IMR-90 (cell line): ENCODE measurements at regions not wholly inside any gene's neighbourhood (a gene's known extent, or its start where the extent isn't known, plus 50 kb on each side); places are given as distances from the start of the nearest gene placed in this dataset.

Source experiments
- ATAC-seq: fragments of 200-7000 bp; cut with Tn5 transposase; 2 replicates; pipeline ENCODE4 v1.9.1; 2020; ENCODE audit warnings: low read depth, mild to moderate bottlenecking, moderate library complexity
- BruUV-seq: library from RNA; stranded (reverse); fragments of 400-500 nt; replicated peaks from 2 replicates; lab custom pipeline; 2021; lab: Mats Ljungman, UMichigan
- CTCF ChIA-PET: fragments of 300-600 bp; formaldehyde crosslinking; extraction: SDS; loops from one replicate; lab custom pipeline; 2021; ENCODE audit warnings: antibody characterized with exemption; lab: Yijun Ruan, JAX
- POLR2A ChIA-PET: fragments of 300-600 bp; sonication (Branson Sonifier 250); formaldehyde crosslinking; loops from one replicate; lab custom pipeline; 2022; ENCODE audit warnings: antibody characterized with exemption; ENCODE audit not compliant: unreplicated experiment; lab: Charles Lee
- DNase-seq: peaks from one replicate; pipeline ENCODE4 v3.0.0; 2013
- H2AFZ ChIP-seq: replicated peaks from 2 replicates; pipeline ENCODE3; 2013; ENCODE audit warnings: low read length, mild to moderate bottlenecking; ENCODE audit not compliant: poor library complexity
- H2AK5ac ChIP-seq: 2 replicates; pipeline ENCODE4 v1.6.1; 2013; ENCODE audit warnings: low read depth, low read length, inconsistent platforms
- H2AK9ac ChIP-seq: replicated peaks from 2 replicates; pipeline ENCODE3; 2013; ENCODE audit warnings: mild to moderate bottlenecking, low read depth, low read length, moderate library complexity; ENCODE audit not compliant: poor library complexity
- H2BK120ac ChIP-seq: 2 replicates; pipeline ENCODE4 v1.6.1; 2013; ENCODE audit warnings: low read depth, low read length, inconsistent platforms
- H2BK15ac ChIP-seq: 3 replicates; pipeline ENCODE4 v1.6.1; 2013; ENCODE audit warnings: low read depth, low read length, inconsistent platforms
- H2BK20ac ChIP-seq: 2 replicates; pipeline ENCODE4 v1.6.1; 2013; ENCODE audit warnings: low read depth, mild to moderate bottlenecking, inconsistent platforms, low read length, moderate library complexity
- H2BK5ac ChIP-seq: 2 replicates; pipeline ENCODE4 v1.6.1; 2013; ENCODE audit warnings: mild to moderate bottlenecking, low read depth, low read length, inconsistent platforms; ENCODE audit not compliant: poor library complexity, severe bottlenecking
- H3K14ac ChIP-seq: replicated peaks from 2 replicates; pipeline ENCODE4 v1.6.1; 2013; ENCODE audit warnings: low read depth, low read length, inconsistent platforms
- H3K18ac ChIP-seq: 2 replicates; pipeline ENCODE4 v1.6.1; 2013; ENCODE audit warnings: low read depth, low read length, control low read depth
- H3K23ac ChIP-seq: 2 replicates; pipeline ENCODE4 v1.6.1; 2013; ENCODE audit warnings: low read depth, low read length, inconsistent platforms
- H3K27ac ChIP-seq: 2 replicates; pipeline ENCODE4 v1.5.1; 2013; ENCODE audit warnings: mild to moderate bottlenecking, control low read depth, low read length; ENCODE audit not compliant: insufficient read depth
- H3K27me3 ChIP-seq: 2 replicates; pipeline ENCODE4 v1.6.1; 2013; ENCODE audit warnings: low read length; ENCODE audit not compliant: control insufficient read depth, insufficient read depth
- H3K36me3 ChIP-seq: 2 replicates; pipeline ENCODE4 v1.6.1; 2013; ENCODE audit warnings: low read length, mixed read lengths; ENCODE audit not compliant: control insufficient read depth, insufficient read depth
- H3K4ac ChIP-seq: 2 replicates; pipeline ENCODE4 v1.6.1; 2013; ENCODE audit warnings: low read depth, low read length, inconsistent platforms
- H3K4me1 ChIP-seq: 2 replicates; pipeline ENCODE4 v1.6.1; 2013; ENCODE audit warnings: low read length, mixed read lengths; ENCODE audit not compliant: control insufficient read depth, insufficient read depth
- H3K4me2 ChIP-seq: 2 replicates; pipeline ENCODE4 v1.6.1; 2013; ENCODE audit warnings: low read depth, mild to moderate bottlenecking, control low read depth, low read length, moderate library complexity
- H3K4me3 ChIP-seq: 2 replicates; pipeline ENCODE4 v1.5.1; 2013; ENCODE audit warnings: low read depth, mild to moderate bottlenecking, control low read depth, low read length, moderate library complexity; ENCODE audit not compliant: insufficient read depth
- H3K56ac ChIP-seq: 2 replicates; pipeline ENCODE4 v1.6.1; 2013; ENCODE audit warnings: low read length, inconsistent platforms; ENCODE audit not compliant: insufficient read depth; ENCODE audit errors: extremely low read depth
- H3K79me1 ChIP-seq, 2 experiments: 2 replicates each; pipeline ENCODE4 v1.6.1; 2013; ENCODE audit warnings: low read length in 2 of 2, inconsistent platforms in 1 of 2, low read depth in 1 of 2
- H3K9ac ChIP-seq: 2 replicates; pipeline ENCODE4 v1.6.1; 2013; ENCODE audit warnings: low read depth, low read length, control low read depth
- H3K9me1 ChIP-seq: 2 replicates; pipeline ENCODE4 v1.6.1; 2013; ENCODE audit warnings: low read length, inconsistent platforms; ENCODE audit not compliant: insufficient read depth
- H3K9me3 ChIP-seq: 2 replicates; pipeline ENCODE4 v1.6.1; 2013; ENCODE audit warnings: low read length; ENCODE audit not compliant: control insufficient read depth, insufficient read depth
- H4K20me1 ChIP-seq: 2 replicates; pipeline ENCODE4 v1.6.1; 2013; ENCODE audit warnings: low read length, inconsistent platforms; ENCODE audit not compliant: insufficient read depth
- H4K5ac ChIP-seq: 2 replicates; pipeline ENCODE4 v1.6.1; 2013; ENCODE audit warnings: mild to moderate bottlenecking, low read depth, low read length, control low read depth
- H4K8ac ChIP-seq, 2 experiments: 2 replicates each; pipeline ENCODE4 v1.6.1; 2013; ENCODE audit warnings: low read depth in 2 of 2, low read length in 2 of 2, control low read depth in 1 of 2, inconsistent platforms in 1 of 2
- H4K91ac ChIP-seq: 2 replicates; pipeline ENCODE4 v1.6.1; 2013; ENCODE audit warnings: low read depth, low read length, inconsistent platforms; ENCODE audit not compliant: insufficient read depth
- MAZ ChIP-seq: IDR thresholded peaks from 2 replicates; pipeline ENCODE4 v1.6.1; 2012; ENCODE audit warnings: low read depth, mild to moderate bottlenecking, low read length, improper control_type of control experiment, moderate library complexity, borderline replicate concordance
- RAD21 ChIP-seq: IDR thresholded peaks from 2 replicates; pipeline ENCODE4 v1.6.1; 2012; ENCODE audit warnings: low read length, improper control_type of control experiment
- dilution Hi-C: fragments of 300-500 bp; cut with HindIII; formaldehyde crosslinking; loops from one replicate; pipeline ENCODE4 v1.14.3; 2018; ENCODE audit warnings: low sequenced_read_pairs; ENCODE audit not compliant: unreplicated experiment
- in situ Hi-C: fragments of 300-500 bp; cut with MboI; formaldehyde crosslinking; loops from 3 replicates; pipeline ENCODE4 v1.14.3; 2019; ENCODE audit warnings: low sequenced_read_pairs, inconsistent platforms, mixed read lengths
- intact Hi-C: fragments of 100-400 bp; cut with micrococcal nuclease; formaldehyde crosslinking; loops from 2 replicates; pipeline ENCODE4 v1.10.0; 2022

GRCh38 chr4:17315459-17315858, 196.4 kb downstream of the QDPR start:
- TF ChIP-seq RAD21: peak; percentile 8; the same call in 1 of the 2 replicates
- no peak for TF ChIP-seq MAZ
- no peak overlapping the region for H3K23ac ChIP-seq

More at GRCh38 chr4:17315459-17315858, 196.4 kb downstream of the QDPR start:
- no peak overlapping the region for H2AK9ac ChIP-seq
- in situ Hi-C loops (loop anchor here (25.0 kb wide), 1 partner anchor 403 kb away; no protein-coding TSS in a partner anchor), dilution Hi-C loops (no loop called here), intact Hi-C loops (no loop called here)
- peaks cover 6% of the 10 kb centered on the region for H3K9me3 ChIP-seq
- peak overlapping the region; percentile 98 for H2BK120ac ChIP-seq
- H3K18ac ChIP-seq: no peak overlapping the region
- BruUV-seq: no TSS peak
- ChIA-PET POLR2A (no interaction called here), CTCF (no interaction called here)
- peak overlapping the region; percentile 85; the same call in 2 of the 3 replicates for H2BK15ac ChIP-seq
- no peak overlapping the region for H2AFZ ChIP-seq
- H2AK5ac ChIP-seq: peak overlapping the region; percentile 74; the same call in 1 of the 2 replicates
- no peak overlapping the region for H4K5ac ChIP-seq
- H3K4me2 ChIP-seq: no peak overlapping the region
- no peak for ATAC-seq
- peak overlapping the region in 1 of 2 experiments; percentile 95; a peak in 1 of 4 replicates for H4K8ac ChIP-seq
- peak overlapping the region; percentile 42 for H2BK5ac ChIP-seq
- H3K9ac ChIP-seq: no peak overlapping the region
- no peaks in the 10 kb centered on the region for H3K36me3 ChIP-seq
- no peak for DNase-seq
- H3K4me1 ChIP-seq: peaks cover 6% of the 10 kb centered on the region
- H3K14ac ChIP-seq: peak overlapping the region; percentile 38
- no peaks in the 10 kb centered on the region for H3K27me3 ChIP-seq
- H3K56ac ChIP-seq: no peak overlapping the region
- no peak overlapping the region for H3K27ac ChIP-seq
- H3K4me3 ChIP-seq: no peak overlapping the region
- H3K9me1 ChIP-seq: peaks cover 3% of the 10 kb centered on the region
- no peaks in the 10 kb centered on the region for H4K20me1 ChIP-seq
- H3K4ac ChIP-seq: peak overlapping the region; percentile 67
- H2BK20ac ChIP-seq: peak overlapping the region; percentile 99
- peak overlapping the region; percentile 5; the same call in 1 of the 2 replicates for H4K91ac ChIP-seq
- no peaks in the 10 kb centered on the region for H3K79me1 ChIP-seq
